DMS153 (cell line): ENCODE measurements at regions not wholly inside any gene's neighbourhood (a gene's known extent, or its start where the extent isn't known, plus 50 kb on each side); places are given as distances from the start of the nearest gene placed in this dataset.

Experiments
- DNase-seq: peaks from one replicate; lab custom pipeline; 2025; lab: John Stamatoyannopoulos, UW

- DNase-seq = no peak
Measured at GRCh38 chr17:73954951-73955350, 248.5 kb upstream of the RPL38 start.

DNA sequence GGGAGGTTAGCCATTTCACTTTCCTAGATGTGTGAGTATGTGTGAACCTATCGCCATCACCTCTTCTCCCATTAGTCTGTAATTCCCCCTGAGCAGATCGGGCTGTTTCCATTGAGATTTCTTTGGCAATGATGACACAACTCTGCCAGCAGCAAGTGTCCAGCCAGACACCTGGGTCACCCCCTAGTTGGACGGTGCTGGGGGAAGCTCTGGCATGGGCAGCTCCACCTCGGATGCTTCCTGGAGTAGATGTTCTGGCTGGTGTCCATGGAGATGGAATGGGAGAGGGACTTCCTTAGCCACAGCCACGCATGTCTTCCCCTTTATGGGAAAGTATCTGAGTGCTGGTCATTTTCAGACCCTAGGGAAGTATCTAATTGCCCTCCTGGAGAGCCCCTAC is 247.9 kb upstream of the RPL38 start:
- DNase-seq = no peak

DNA sequence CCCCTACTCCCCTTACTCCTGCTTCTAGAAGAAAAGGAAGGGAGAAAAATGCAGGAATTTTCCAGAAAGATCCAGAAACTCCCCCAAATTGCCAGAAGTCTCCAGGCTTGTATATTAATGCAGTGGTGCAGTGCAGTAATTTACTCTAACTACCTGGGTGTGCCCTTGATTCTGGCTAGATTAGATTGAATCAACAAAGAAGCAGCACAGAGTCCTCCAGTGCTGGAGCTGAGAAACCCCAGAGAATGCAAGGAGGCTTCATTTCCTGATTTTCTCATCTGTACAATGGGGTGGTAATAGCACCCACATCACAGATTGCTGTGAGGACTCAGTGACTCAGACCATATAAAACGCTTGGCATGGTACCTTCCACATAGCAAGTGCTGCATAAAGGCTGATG is 247.3 kb upstream of the RPL38 start:
- no peak for DNase-seq

DNA sequence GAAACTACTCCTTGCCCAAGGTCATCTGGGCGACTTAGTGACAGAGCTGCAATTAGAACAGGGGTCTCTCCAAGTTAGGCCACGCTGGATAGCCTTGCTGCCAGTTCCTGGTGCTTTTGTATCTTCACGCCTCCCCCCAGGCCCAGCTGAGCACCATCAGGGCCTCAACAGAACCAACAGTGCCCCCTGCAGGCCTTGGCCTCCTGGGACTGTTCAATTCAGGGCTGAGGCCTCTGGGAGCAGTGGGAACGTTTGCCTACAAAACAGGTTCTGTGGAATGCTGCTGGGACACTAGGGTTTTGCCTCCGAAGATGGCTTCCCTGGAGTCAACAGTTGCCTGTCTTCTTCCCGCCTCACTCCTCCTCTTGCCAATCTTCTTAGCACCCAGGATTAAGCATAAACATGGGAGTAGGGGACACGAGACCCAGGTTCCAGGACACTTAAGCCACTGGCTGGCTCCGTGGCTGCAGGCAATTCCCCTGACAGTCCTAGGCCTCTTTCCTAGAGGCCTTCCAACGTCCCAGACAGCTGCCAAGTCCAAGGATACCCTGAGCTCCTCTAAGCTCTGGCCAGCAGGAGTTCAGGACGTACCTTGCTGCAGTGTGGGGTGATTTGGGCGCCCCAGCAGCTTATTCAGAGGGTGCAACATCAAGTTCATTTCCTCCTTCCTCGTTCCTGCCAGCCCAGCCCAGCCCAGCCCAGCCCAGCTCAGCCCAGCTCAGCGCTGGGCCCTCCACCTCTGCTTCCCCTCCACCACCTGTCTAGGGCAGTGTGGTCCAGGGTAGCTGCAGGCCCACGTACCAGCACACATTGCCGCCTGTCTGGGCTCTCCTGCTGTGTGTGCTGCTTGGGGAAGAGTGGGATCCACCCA is 246.6 kb upstream of the RPL38 start:
- no peak for DNase-seq

DNA sequence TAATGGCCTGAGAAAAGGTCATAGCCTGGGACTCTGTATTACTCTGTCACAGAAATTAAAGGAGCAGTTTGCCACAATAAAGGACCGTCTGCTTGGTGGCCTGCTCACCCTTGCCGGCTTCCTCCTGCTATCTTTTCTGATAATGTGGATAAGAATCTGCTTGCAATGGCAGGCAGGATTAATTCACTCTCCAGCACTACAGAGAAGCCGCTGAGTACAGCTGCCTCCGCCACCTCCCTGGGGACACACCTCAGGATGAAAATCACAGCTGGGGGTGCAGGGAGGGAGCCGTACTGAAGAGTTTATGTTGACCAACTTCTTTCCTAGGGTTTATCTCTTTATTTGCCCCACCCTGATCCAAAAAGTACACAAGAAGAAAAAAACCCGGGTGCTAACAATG is 245.9 kb upstream of the RPL38 start:
- DNase-seq = no peak

DNA sequence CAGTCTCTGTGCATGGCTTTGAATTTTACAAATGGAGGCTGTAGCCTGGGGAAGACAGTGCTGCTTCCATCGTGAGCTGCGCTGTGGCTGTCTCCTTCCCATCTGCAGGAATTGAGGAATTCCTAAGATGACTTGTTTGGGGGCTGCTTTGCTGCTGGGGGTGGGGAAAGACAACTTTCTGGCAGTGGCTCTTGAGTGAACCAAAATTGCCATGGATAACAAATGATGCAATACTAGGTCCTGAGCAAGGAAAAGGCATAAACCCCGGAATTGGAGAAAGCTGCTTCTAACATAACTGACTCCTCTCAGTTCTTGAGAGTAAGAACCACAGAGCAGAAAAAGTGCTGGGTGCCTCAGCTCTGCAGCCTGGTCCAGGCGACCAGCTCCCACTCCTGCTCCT is 245.0 kb upstream of the RPL38 start:
- no peak for DNase-seq

- no peak for DNase-seq
Measured at GRCh38 chr17:73960469-73960868, 243.0 kb upstream of the RPL38 start.

DNA sequence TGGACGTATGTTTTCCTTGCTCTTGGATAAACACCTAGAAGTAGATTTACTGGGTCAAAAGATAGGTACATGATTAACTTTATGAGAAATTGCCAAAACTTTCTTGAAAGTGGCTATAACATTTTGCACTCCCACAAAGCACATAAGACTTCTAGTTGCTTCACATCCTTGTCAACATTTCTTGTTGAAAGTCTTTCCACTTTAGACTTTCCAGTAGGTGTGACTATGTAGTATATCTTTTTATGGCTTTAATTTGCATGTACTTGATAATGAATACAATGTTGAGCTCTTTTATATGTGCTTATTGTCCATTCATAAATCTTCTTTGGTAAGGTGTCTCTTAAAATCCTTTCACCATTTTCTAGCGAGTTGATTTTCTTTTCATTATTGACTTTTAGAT is 241.2 kb upstream of the RPL38 start:
- no peak for DNase-seq

GRCh38 chr17:73968680-73969079 is 234.8 kb upstream of the RPL38 start:
- DNase-seq = no peak

DNA sequence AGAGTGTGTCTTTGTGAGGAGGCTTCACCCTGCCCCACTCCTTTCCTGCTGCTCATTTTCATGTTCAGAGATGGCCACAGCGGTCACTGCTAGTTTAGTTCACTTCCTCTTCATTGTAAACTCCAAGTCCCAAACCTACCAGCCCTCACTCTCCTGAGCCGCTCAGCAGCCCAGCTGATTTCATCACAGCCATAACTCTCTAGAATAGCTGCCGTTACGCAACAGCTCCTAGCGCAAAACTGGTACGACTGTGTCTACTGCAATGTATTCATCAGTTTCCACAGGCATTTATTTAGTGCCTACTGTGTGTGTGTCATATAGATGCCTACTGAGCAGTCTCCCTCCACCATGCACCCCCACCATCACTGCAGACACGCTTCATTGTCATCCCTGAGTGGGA is 233.5 kb upstream of the RPL38 start:
- DNase-seq = no peak

GRCh38 chr17:73971127-73971526 is 232.4 kb upstream of the RPL38 start:
- no peak for DNase-seq

- DNase-seq = no peak
Measured at GRCh38 chr17:73972056-73972455, 231.4 kb upstream of the RPL38 start.

- no peak for DNase-seq
Measured at GRCh38 chr17:73972901-73973300, 230.6 kb upstream of the RPL38 start.

DNA sequence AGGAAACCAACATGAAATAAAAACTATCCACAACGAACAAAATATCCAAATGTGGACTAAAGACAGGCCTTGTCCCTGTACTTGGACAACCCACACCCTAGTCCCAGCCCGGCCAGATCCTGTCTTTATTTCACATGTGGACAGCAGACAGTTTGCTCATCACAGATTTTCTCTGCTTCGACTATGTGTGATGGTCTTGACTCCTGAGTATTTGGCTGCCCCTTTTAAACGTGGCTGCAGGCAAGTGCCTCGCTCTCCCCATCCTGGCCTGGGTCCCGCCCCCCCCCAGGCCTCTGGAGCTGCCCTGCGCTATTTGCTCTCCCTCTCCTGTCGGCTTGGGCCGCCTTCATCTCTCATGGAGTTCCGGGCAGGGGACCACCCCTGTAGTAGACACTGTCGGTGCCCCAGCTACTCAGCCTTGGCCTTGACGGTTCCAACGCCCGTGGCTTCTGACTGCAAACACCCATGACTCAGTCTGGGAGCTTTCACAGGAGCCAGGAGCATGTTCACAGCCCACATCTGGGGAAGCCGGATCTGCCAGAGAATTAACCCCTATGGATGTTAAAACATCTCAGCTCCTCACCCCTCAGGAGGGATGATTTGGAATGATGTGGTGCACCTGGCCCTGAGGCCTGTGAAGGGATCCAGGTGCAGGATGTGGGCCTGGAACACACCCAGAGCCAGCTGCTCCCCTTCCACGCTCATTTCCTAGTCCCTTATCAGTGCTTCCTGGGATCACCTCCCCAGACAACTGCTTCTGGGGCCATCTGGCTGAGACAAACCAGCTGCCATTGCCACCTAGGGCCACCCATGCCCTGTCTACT is 229.7 kb upstream of the RPL38 start:
- no peak for DNase-seq

DNA sequence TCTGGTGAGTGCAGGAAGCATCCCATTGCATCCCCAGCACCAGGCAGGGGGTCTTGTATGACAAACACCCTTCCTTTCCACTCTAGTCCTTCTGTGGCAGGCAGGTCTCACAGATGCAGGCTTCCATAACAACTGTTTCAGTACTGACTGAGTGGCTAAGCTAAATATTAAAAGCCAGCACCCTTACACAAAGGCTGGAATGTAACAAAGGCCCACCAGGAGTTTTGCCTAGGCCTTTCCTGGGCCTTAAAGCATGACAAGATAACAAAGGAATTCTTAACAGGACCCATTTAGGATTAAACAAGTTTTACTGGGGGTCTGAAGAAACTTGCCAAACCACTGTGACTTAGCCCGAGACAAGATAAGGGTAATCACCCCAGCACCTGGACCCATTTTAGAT is 228.9 kb upstream of the RPL38 start:
- DNase-seq = no peak

GRCh38 chr17:73976147-73976546 is 227.3 kb upstream of the RPL38 start:
- no peak for DNase-seq

GRCh38 chr17:73976676-73977521 is 226.6 kb upstream of the RPL38 start:
- peak; percentile 39 for DNase-seq

- DNase-seq = no peak
Measured at GRCh38 chr17:73980517-73980916, 223.0 kb upstream of the RPL38 start.

DNA sequence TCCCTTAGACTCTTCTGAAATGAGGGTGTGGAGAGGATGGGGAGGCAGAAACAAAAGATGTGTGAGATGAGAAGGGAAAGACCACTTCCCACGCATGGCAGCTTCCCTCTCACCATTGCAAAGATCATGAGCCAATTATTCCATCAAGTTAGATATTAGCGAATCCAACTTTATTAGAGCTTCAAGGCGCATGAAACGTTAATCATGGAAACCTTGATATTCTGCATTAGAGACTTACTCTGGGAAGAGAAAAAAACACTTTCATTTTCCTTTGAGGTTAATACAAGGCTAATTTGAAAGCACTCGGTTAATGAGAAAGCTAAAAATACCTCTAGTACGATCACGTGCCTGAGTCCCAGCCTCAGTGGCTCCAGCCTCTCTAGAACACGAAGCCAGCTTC is 220.6 kb upstream of the RPL38 start:
- DNase-seq = no peak

- no peak for DNase-seq
Measured at GRCh38 chr17:73983621-73984400, 219.7 kb upstream of the RPL38 start.

GRCh38 chr17:73984941-73985340 is 218.5 kb upstream of the RPL38 start:
- no peak for DNase-seq
